ENCODE measurements at regions not wholly inside any gene's neighbourhood (a gene's known extent, or its start where the extent isn't known, plus 50 kb on each side); places are given as distances from the start of the nearest gene placed in this dataset.

DNA sequence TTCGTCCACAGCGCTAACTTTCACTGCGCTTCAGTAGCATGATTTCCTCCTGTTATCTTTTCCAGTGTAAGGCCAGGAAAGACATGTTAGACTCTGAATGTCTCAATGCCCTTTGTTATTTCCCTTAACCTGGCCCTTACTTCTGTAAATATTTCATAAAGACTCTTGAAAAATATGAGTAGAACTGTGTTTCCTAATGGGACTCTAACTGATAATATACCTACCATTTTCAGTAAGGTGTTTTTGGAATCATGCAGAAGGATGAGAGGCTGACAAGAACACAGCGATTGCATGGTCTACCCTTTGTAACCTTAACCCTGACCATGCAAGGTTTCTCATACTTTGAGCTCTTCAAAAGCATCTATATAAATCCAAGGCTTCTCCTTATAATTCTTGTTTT lies 550.1 kb downstream of the SLITRK6 start:
- no peak overlapping the region for H3K27ac ChIP-seq (replicated peaks)
- no peak for DNase-seq (ENCODE audit: low read depth in 1 of 2, low spot score in 1 of 2)
- no peaks in the 10 kb centered on the region for H3K27me3 ChIP-seq (ENCODE audit: insufficient read depth, poor library complexity, severe bottlenecking)
- H3K4me3 ChIP-seq (replicated peaks; ENCODE audit: insufficient read depth, low read length) = no peak overlapping the region
- TF ChIP-seq, protein P1, sequence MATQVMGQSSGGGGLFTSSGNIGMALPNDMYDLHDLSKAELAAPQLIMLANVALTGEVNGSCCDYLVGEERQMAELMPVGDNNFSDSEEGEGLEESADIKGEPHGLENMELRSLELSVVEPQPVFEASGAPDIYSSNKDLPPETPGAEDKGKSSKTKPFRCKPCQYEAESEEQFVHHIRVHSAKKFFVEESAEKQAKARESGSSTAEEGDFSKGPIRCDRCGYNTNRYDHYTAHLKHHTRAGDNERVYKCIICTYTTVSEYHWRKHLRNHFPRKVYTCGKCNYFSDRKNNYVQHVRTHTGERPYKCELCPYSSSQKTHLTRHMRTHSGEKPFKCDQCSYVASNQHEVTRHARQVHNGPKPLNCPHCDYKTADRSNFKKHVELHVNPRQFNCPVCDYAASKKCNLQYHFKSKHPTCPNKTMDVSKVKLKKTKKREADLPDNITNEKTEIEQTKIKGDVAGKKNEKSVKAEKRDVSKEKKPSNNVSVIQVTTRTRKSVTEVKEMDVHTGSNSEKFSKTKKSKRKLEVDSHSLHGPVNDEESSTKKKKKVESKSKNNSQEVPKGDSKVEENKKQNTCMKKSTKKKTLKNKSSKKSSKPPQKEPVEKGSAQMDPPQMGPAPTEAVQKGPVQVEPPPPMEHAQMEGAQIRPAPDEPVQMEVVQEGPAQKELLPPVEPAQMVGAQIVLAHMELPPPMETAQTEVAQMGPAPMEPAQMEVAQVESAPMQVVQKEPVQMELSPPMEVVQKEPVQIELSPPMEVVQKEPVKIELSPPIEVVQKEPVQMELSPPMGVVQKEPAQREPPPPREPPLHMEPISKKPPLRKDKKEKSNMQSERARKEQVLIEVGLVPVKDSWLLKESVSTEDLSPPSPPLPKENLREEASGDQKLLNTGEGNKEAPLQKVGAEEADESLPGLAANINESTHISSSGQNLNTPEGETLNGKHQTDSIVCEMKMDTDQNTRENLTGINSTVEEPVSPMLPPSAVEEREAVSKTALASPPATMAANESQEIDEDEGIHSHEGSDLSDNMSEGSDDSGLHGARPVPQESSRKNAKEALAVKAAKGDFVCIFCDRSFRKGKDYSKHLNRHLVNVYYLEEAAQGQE (IDR thresholded peaks at IDR 0.05; ENCODE audit: insufficient replicate concordance, low read depth) = no peak
- no peak for TF ChIP-seq POLR2AphosphoS5 (IDR thresholded peaks at IDR 0.05; ENCODE audit: low read depth)
- no peak for TF ChIP-seq SPI1 (IDR thresholded peaks at IDR 0.05; ENCODE audit: borderline replicate concordance, low read depth)
- TF ChIP-seq, protein P2, sequence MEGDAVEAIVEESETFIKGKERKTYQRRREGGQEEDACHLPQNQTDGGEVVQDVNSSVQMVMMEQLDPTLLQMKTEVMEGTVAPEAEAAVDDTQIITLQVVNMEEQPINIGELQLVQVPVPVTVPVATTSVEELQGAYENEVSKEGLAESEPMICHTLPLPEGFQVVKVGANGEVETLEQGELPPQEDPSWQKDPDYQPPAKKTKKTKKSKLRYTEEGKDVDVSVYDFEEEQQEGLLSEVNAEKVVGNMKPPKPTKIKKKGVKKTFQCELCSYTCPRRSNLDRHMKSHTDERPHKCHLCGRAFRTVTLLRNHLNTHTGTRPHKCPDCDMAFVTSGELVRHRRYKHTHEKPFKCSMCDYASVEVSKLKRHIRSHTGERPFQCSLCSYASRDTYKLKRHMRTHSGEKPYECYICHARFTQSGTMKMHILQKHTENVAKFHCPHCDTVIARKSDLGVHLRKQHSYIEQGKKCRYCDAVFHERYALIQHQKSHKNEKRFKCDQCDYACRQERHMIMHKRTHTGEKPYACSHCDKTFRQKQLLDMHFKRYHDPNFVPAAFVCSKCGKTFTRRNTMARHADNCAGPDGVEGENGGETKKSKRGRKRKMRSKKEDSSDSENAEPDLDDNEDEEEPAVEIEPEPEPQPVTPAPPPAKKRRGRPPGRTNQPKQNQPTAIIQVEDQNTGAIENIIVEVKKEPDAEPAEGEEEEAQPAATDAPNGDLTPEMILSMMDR (IDR thresholded peaks at IDR 0.05; ENCODE audit: insufficient read depth, low read length) = no peak
- TF ChIP-seq GABPA (IDR thresholded peaks at IDR 0.05; ENCODE audit: low read depth) = no peak

- no peak overlapping the region for H3K4me3 ChIP-seq (replicated peaks; ENCODE audit: insufficient read depth, low read length)
- TF ChIP-seq, protein P2 (IDR thresholded peaks at IDR 0.05; ENCODE audit: insufficient read depth, low read length) = no peak
- no peak for TF ChIP-seq GABPA (IDR thresholded peaks at IDR 0.05; ENCODE audit: low read depth)
- no peak for TF ChIP-seq POLR2AphosphoS5 (IDR thresholded peaks at IDR 0.05; ENCODE audit: low read depth)
- TF ChIP-seq, protein P1 (IDR thresholded peaks at IDR 0.05; ENCODE audit: insufficient replicate concordance, low read depth) = no peak
- TF ChIP-seq SPI1 (IDR thresholded peaks at IDR 0.05; ENCODE audit: borderline replicate concordance, low read depth) = no peak
- no peaks in the 10 kb centered on the region for H3K27me3 ChIP-seq (ENCODE audit: insufficient read depth, poor library complexity, severe bottlenecking)
- no peak for DNase-seq (ENCODE audit: low read depth in 1 of 2, low spot score in 1 of 2)
- no peak overlapping the region for H3K27ac ChIP-seq (replicated peaks)
Observed at GRCh38 chr13:85247780-85248179, 551.4 kb downstream of the SLITRK6 start.

- no peaks in the 10 kb centered on the region for H3K27me3 ChIP-seq (ENCODE audit: insufficient read depth, poor library complexity, severe bottlenecking)
- H3K4me3 ChIP-seq (replicated peaks; ENCODE audit: insufficient read depth, low read length) = no peak overlapping the region
- TF ChIP-seq GABPA (IDR thresholded peaks at IDR 0.05; ENCODE audit: low read depth) (no peak), SPI1 (IDR thresholded peaks at IDR 0.05; ENCODE audit: borderline replicate concordance, low read depth) (no peak), POLR2AphosphoS5 (IDR thresholded peaks at IDR 0.05; ENCODE audit: low read depth) (no peak)
- TF ChIP-seq, protein P1 (IDR thresholded peaks at IDR 0.05; ENCODE audit: insufficient replicate concordance, low read depth) = no peak
- TF ChIP-seq, protein P2 (IDR thresholded peaks at IDR 0.05; ENCODE audit: insufficient read depth, low read length) = no peak
- no peak for DNase-seq (ENCODE audit: low read depth in 1 of 2, low spot score in 1 of 2)
- H3K27ac ChIP-seq (replicated peaks) = no peak overlapping the region
Observed at GRCh38 chr13:85243831-85244230, 555.4 kb downstream of the SLITRK6 start.
